ENCODE measurements at regions not wholly inside any gene's neighbourhood (a gene's known extent, or its start where the extent isn't known, plus 50 kb on each side); places are given as distances from the start of the nearest gene placed in this dataset.

- no peak for DNase-seq (ENCODE audit: low read depth)
These were observed 182.2 kb downstream of the BCOR start for GRCh38 chrX:39915596-39915995.

GRCh38 chrX:39921838-39922237 is 175.9 kb downstream of the BCOR start:
- DNase-seq (ENCODE audit: low read depth) = no peak

- DNase-seq (ENCODE audit: low read depth) = no peak
These were observed 175.3 kb downstream of the BCOR start for GRCh38 chrX:39922488-39922887.

- DNase-seq (ENCODE audit: low read depth) = no peak
These were observed 174.8 kb downstream of the BCOR start for GRCh38 chrX:39922926-39923325.

GRCh38 chrX:39927380-39927779 is 170.4 kb downstream of the BCOR start:
- no peak for DNase-seq (ENCODE audit: low read depth)

GRCh38 chrX:39928704-39929378 is 168.9 kb downstream of the BCOR start:
- DNase-seq (ENCODE audit: low read depth) = peak; percentile 16

GRCh38 chrX:39929379-39930025 is 168.3 kb downstream of the BCOR start:
- DNase-seq (ENCODE audit: low read depth) = no peak

GRCh38 chrX:39930786-39931528 is 166.8 kb downstream of the BCOR start:
- DNase-seq (ENCODE audit: low read depth) = no peak

- peak; percentile 56 for DNase-seq (ENCODE audit: low read depth)
These were observed 166.1 kb downstream of the BCOR start for GRCh38 chrX:39931529-39932282.

GRCh38 chrX:39935411-39936064 is 162.2 kb downstream of the BCOR start:
- DNase-seq (ENCODE audit: low read depth) = peak; percentile 6

- DNase-seq (ENCODE audit: low read depth) = no peak
These were observed 160.6 kb downstream of the BCOR start for GRCh38 chrX:39936886-39937770.

- no peak for DNase-seq (ENCODE audit: low read depth)
These were observed 159.3 kb downstream of the BCOR start for GRCh38 chrX:39938466-39938865.

- DNase-seq (ENCODE audit: low read depth) = no peak
These were observed 158.1 kb downstream of the BCOR start for GRCh38 chrX:39939678-39940077.

- peak; percentile 61 for DNase-seq (ENCODE audit: low read depth)
These were observed 156.3 kb downstream of the BCOR start for GRCh38 chrX:39941332-39941920.

- no peak for DNase-seq (ENCODE audit: low read depth)
These were observed 153.3 kb downstream of the BCOR start for GRCh38 chrX:39944416-39944815.

- no peak for DNase-seq (ENCODE audit: low read depth)
These were observed 152.0 kb downstream of the BCOR start for GRCh38 chrX:39945709-39946108.

GRCh38 chrX:39946822-39947221 is 150.9 kb downstream of the BCOR start:
- DNase-seq (ENCODE audit: low read depth) = peak; percentile 90

- no peak for DNase-seq (ENCODE audit: low read depth)
These were observed 149.2 kb downstream of the BCOR start for GRCh38 chrX:39948582-39948981.

GRCh38 chrX:39950018-39950688 is 147.6 kb downstream of the BCOR start:
- peak; percentile 59 for DNase-seq (ENCODE audit: low read depth)

- no peak for DNase-seq (ENCODE audit: low read depth)
These were observed 144.8 kb downstream of the BCOR start for GRCh38 chrX:39952989-39953388.

Measured in EH (cell line).